HUDEP-2 (cell line): ENCODE measurements at regions not wholly inside any gene's neighbourhood (a gene's known extent, or its start where the extent isn't known, plus 50 kb on each side); places are given as distances from the start of the nearest gene placed in this dataset.
"Not testable (repeated sequence)": the region's sequence is repeated elsewhere in the genome, so short reads cannot be mapped to it uniquely, and the experiment has no call there.

ENCODE experiments used
- DNase-seq, 76 experiments: peaks; one replicate each; lab custom pipeline; 2025; ENCODE audit not compliant: unreplicated experiment in 76 of 76; lab: John Stamatoyannopoulos, UW

GRCh38 chr16:13336907-13337881, 435.8 kb downstream of the SHISA9 start:
- not testable (repeated sequence) for DNase-seq

GRCh38 chr16:13338044-13338443, 436.6 kb downstream of the SHISA9 start:
- DNase-seq, result no peak

- DNase-seq, result no peak
Observed at GRCh38 chr16:13342675-13343074, 441.3 kb downstream of the SHISA9 start.

GRCh38 chr16:13344001-13344400, 442.6 kb downstream of the SHISA9 start:
- no peak for DNase-seq

GRCh38 chr16:13348416-13348815, 447.0 kb downstream of the SHISA9 start:
- no peak for DNase-seq

GRCh38 chr16:13350000-13350399, 448.6 kb downstream of the SHISA9 start:
- DNase-seq, result no peak

- no peak for DNase-seq
Observed at GRCh38 chr16:13351181-13351580, 449.8 kb downstream of the SHISA9 start.

- DNase-seq, result no peak
Observed at GRCh38 chr16:13351601-13352217, 450.3 kb downstream of the SHISA9 start.

GRCh38 chr16:13352796-13353195, 451.4 kb downstream of the SHISA9 start:
- not testable (repeated sequence) for DNase-seq

GRCh38 chr16:13357842-13358241, 456.4 kb downstream of the SHISA9 start:
- not testable (repeated sequence) for DNase-seq

GRCh38 chr16:13359835-13360234, 458.4 kb downstream of the SHISA9 start:
- no peak for DNase-seq

GRCh38 chr16:13372421-13372820, 471.0 kb downstream of the SHISA9 start:
- DNase-seq, result no peak

- DNase-seq, result no peak
Observed at GRCh38 chr16:13376174-13376573, 474.8 kb downstream of the SHISA9 start.

GRCh38 chr16:13377143-13377542, 475.7 kb downstream of the SHISA9 start:
- DNase-seq, result no peak

- no peak for DNase-seq
Observed at GRCh38 chr16:13378151-13378550, 476.8 kb downstream of the SHISA9 start.

- DNase-seq, result no peak
Observed at GRCh38 chr16:13379266-13379665, 477.9 kb downstream of the SHISA9 start.

- DNase-seq, result not testable (repeated sequence)
Observed at GRCh38 chr16:13385156-13386040, 484.0 kb downstream of the SHISA9 start.

- no peak for DNase-seq
Observed at GRCh38 chr16:13390093-13390985, 488.9 kb downstream of the SHISA9 start.

GRCh38 chr16:13390986-13391305, 489.5 kb downstream of the SHISA9 start:
- no peak for DNase-seq

- DNase-seq, result no peak
Observed at GRCh38 chr16:13391337-13391736, 489.9 kb downstream of the SHISA9 start.
